ENCODE measurements at regions not wholly inside any gene's neighbourhood (a gene's known extent, or its start where the extent isn't known, plus 50 kb on each side); places are given as distances from the start of the nearest gene placed in this dataset.
A peak's percentile ranks its signal among the peaks of the same experiment; 100 is the strongest.
"Not testable (repeated sequence)": the region's sequence is repeated elsewhere in the genome, so short reads cannot be mapped to it uniquely, and the experiment has no call there.

GRCh38 chr9:129414377-129414992 is 206.4 kb downstream of the C9orf50 start:
- DNase-seq (ENCODE audit: low read depth in 2 of 2), result peak; percentile 48 to 63

GRCh38 chr9:129413537-129414376 is 207.1 kb downstream of the C9orf50 start:
- DNase-seq (ENCODE audit: low read depth in 2 of 2), result peak; percentile 98 to 99

GRCh38 chr9:129412814-129413536 is 207.9 kb downstream of the C9orf50 start:
- peak; percentile 72 to 88 for DNase-seq (ENCODE audit: low read depth in 2 of 2)

- not testable (repeated sequence) for DNase-seq (ENCODE audit: low read depth in 2 of 2)
Observed at GRCh38 chr9:129412176-129412813, 208.6 kb downstream of the C9orf50 start.

GRCh38 chr9:129411501-129412175 is 209.3 kb downstream of the C9orf50 start:
- no peak for DNase-seq (ENCODE audit: low read depth in 2 of 2)

GRCh38 chr9:129410226-129410625 is 210.7 kb downstream of the C9orf50 start:
- no peak for DNase-seq (ENCODE audit: low read depth in 2 of 2)

- no peak for DNase-seq (ENCODE audit: low read depth in 2 of 2)
Observed at GRCh38 chr9:129408535-129409215, 212.2 kb downstream of the C9orf50 start.

GRCh38 chr9:129407905-129408452 is 212.9 kb downstream of the C9orf50 start:
- no peak for DNase-seq (ENCODE audit: low read depth in 2 of 2)

- DNase-seq (ENCODE audit: low read depth in 2 of 2), result no peak
Observed at GRCh38 chr9:129406278-129407225, 214.3 kb downstream of the C9orf50 start.

GRCh38 chr9:129405827-129406213 is 215.1 kb downstream of the C9orf50 start:
- no peak for DNase-seq (ENCODE audit: low read depth in 2 of 2)

GRCh38 chr9:129405089-129405826 is 215.6 kb downstream of the C9orf50 start:
- DNase-seq (ENCODE audit: low read depth in 2 of 2), result no peak

GRCh38 chr9:129404621-129405020 is 216.3 kb downstream of the C9orf50 start:
- no peak for DNase-seq (ENCODE audit: low read depth in 2 of 2)

GRCh38 chr9:129403779-129404620 is 216.9 kb downstream of the C9orf50 start:
- no peak for DNase-seq (ENCODE audit: low read depth in 2 of 2)

GRCh38 chr9:129402931-129403778 is 217.7 kb downstream of the C9orf50 start:
- DNase-seq (ENCODE audit: low read depth in 2 of 2), result no peak

GRCh38 chr9:129402371-129402739 is 218.5 kb downstream of the C9orf50 start:
- no peak for DNase-seq (ENCODE audit: low read depth in 2 of 2)

GRCh38 chr9:129401623-129402370 is 219.1 kb downstream of the C9orf50 start:
- DNase-seq (ENCODE audit: low read depth in 2 of 2), result no peak

Measured in lung microvascular endothelial cell (primary cell).